Vagina (tissue), 2 donors: ENCODE measurements at regions not wholly inside any gene's neighbourhood (a gene's known extent, or its start where the extent isn't known, plus 50 kb on each side); places are given as distances from the start of the nearest gene placed in this dataset.

Experiments used
- DNase-seq, 2 donors: peaks; one replicate each; pipeline ENCODE4 v3.0.0-alpha.2; 2017; ENCODE audit errors: extremely low spot score in 2 of 2
- H3K27ac ChIP-seq: fragments of 200-600 bp; sonication (generic); one replicate; pipeline ENCODE4 v1.5.1; 2019
- H3K27me3 ChIP-seq: fragments of 200-600 bp; sonication (generic); one replicate; pipeline ENCODE4 v1.5.1; 2019
- H3K36me3 ChIP-seq, 2 donors: fragments of 200-600 bp; sonication (generic); one replicate each; pipeline ENCODE4 v1.5.1; 2017 to 2019
- H3K4me1 ChIP-seq: fragments of 200-600 bp; sonication (generic); one replicate; pipeline ENCODE4 v1.5.1; 2019
- H3K4me3 ChIP-seq, 2 donors: fragments of 200-600 bp; sonication (generic); 1 replicate in 1 of 2; 2 replicates in 1 of 2; pipeline ENCODE4 v1.5.1; 2016 to 2019
- H3K9me3 ChIP-seq: fragments of 200-600 bp; sonication (generic); one replicate; pipeline ENCODE4 v1.5.1; 2019
- POLR2A ChIP-seq, 2 donors: fragments of 450-650 bp; IDR thresholded peaks; one replicate each; pipeline ENCODE4 v1.6.1; 2017; ENCODE audit warnings: antibody characterized with exemption in 2 of 2, mild to moderate bottlenecking in 2 of 2, moderate library complexity in 2 of 2
- POLR2AphosphoS5 ChIP-seq, 2 donors: sonication (generic); formaldehyde crosslinking; IDR thresholded peaks; one replicate each; pipeline ENCODE4 v1.9.0; 2017; ENCODE audit warnings: antibody characterized with exemption in 2 of 2, mild to moderate bottlenecking in 2 of 2, low read depth in 1 of 2; ENCODE audit not compliant: insufficient read depth in 1 of 2
- intact Hi-C: fragments of 100-400 bp; cut with DNase I; formaldehyde crosslinking; loops from one replicate; pipeline ENCODE4 v1.15.1; 2023
- TF ChIP-seq, protein P1 (sequence below), 3 experiments: fragments of 450-650 bp in 2 of 3; fragments of 200-600 bp in 1 of 3; sonication (generic) in 1 of 3; IDR thresholded peaks; one replicate each; pipeline ENCODE4 v1.5.1; 2017 to 2019; ENCODE audit warnings: antibody characterized with exemption in 3 of 3, mild to moderate bottlenecking in 2 of 3, moderate library complexity in 2 of 3

DNA sequence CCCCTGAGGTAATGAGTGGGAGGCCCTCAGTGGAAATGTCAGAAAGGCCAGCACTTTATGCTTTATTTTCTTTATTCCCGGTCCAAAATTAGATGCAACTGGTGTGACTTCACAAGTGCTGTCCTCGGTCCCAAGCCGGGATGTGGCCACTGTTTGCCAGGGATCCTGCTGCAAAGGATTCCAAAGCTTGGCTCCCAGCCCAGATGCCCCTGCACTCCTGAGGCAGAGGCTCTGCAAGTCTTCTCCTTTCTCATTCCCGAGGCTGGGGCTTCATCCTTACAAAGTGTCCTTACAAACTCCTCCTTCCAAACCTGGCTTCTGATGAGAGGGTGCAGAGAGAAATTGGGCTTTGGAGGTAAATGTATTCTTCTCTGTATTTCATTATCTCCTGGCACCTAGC, 544.3 kb upstream of the DPP6 start:
- Histone ChIP-seq H3K4me1 (no peaks in the 10 kb centered on the region), H3K4me3 (no peak overlapping the region), H3K36me3 (no peaks in the 10 kb centered on the region), H3K27ac (no peak overlapping the region), H3K27me3 (no peaks in the 10 kb centered on the region), H3K9me3 (no peaks in the 10 kb centered on the region)
- DNase-seq: no peak
- TF ChIP-seq POLR2A (IDR thresholded peaks at IDR 0.05): no peak
- TF ChIP-seq POLR2AphosphoS5 (IDR thresholded peaks at IDR 0.05; ENCODE audit: insufficient read depth in 1 of 2, low read depth in 1 of 2): no peak
- TF ChIP-seq, protein P1, sequence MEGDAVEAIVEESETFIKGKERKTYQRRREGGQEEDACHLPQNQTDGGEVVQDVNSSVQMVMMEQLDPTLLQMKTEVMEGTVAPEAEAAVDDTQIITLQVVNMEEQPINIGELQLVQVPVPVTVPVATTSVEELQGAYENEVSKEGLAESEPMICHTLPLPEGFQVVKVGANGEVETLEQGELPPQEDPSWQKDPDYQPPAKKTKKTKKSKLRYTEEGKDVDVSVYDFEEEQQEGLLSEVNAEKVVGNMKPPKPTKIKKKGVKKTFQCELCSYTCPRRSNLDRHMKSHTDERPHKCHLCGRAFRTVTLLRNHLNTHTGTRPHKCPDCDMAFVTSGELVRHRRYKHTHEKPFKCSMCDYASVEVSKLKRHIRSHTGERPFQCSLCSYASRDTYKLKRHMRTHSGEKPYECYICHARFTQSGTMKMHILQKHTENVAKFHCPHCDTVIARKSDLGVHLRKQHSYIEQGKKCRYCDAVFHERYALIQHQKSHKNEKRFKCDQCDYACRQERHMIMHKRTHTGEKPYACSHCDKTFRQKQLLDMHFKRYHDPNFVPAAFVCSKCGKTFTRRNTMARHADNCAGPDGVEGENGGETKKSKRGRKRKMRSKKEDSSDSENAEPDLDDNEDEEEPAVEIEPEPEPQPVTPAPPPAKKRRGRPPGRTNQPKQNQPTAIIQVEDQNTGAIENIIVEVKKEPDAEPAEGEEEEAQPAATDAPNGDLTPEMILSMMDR (IDR thresholded peaks at IDR 0.05): no peak
- intact Hi-C loops: no loop called here

DNA sequence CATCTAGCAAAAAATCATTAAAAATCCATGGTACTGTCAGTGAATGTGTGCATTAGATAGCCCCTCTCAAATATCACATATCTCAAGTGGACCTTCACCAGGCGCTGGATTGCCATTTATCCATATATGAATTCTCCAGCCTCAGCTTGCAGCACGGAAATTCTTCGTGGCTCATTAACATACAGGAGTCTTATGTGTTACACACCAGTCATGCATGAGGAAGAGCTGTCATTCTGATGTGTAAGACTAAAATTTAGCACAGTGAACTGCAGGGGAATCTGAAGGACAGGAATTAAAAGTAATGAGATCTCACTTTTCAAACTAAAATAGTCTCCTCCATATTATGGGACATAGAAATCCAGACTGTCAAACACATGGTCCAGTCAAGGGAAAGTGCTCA, 542.4 kb upstream of the DPP6 start:
- DNase-seq: no peak
- Histone ChIP-seq H3K27me3 (no peaks in the 10 kb centered on the region), H3K4me1 (no peaks in the 10 kb centered on the region), H3K27ac (no peak overlapping the region), H3K9me3 (no peaks in the 10 kb centered on the region), H3K36me3 (no peaks in the 10 kb centered on the region), H3K4me3 (no peak overlapping the region)
- intact Hi-C loops: no loop called here
- no peak for TF ChIP-seq POLR2AphosphoS5 (IDR thresholded peaks at IDR 0.05; ENCODE audit: insufficient read depth in 1 of 2, low read depth in 1 of 2)
- TF ChIP-seq, protein P1 (IDR thresholded peaks at IDR 0.05): no peak
- TF ChIP-seq POLR2A (IDR thresholded peaks at IDR 0.05): no peak

DNA sequence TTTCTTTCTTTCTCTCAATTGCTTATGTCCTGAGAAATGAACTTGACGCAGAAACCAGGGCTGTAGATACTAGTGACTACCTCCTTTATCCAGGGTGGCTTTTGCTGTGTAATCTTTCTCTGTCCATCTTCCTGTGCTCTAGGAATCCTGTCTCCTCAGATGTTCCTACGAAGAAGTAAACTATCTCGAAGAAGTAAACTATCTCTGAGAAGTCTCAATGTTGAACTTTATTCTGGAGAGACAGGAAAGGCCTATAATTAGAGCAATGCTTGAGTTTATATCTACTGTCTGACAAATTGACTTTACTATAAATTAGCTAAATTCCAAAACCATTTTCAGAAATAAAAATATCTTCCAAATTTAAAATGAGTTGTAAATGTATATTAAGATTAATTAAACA, 541.5 kb upstream of the DPP6 start:
- Histone ChIP-seq H3K27me3 (no peaks in the 10 kb centered on the region), H3K9me3 (no peaks in the 10 kb centered on the region), H3K4me1 (no peaks in the 10 kb centered on the region), H3K27ac (no peak overlapping the region), H3K4me3 (no peak overlapping the region), H3K36me3 (no peaks in the 10 kb centered on the region)
- intact Hi-C loops: no loop called here
- TF ChIP-seq, protein P1 (IDR thresholded peaks at IDR 0.05): no peak
- TF ChIP-seq POLR2A (IDR thresholded peaks at IDR 0.05): no peak
- TF ChIP-seq POLR2AphosphoS5 (IDR thresholded peaks at IDR 0.05; ENCODE audit: insufficient read depth in 1 of 2, low read depth in 1 of 2): no peak
- no peak for DNase-seq

DNA sequence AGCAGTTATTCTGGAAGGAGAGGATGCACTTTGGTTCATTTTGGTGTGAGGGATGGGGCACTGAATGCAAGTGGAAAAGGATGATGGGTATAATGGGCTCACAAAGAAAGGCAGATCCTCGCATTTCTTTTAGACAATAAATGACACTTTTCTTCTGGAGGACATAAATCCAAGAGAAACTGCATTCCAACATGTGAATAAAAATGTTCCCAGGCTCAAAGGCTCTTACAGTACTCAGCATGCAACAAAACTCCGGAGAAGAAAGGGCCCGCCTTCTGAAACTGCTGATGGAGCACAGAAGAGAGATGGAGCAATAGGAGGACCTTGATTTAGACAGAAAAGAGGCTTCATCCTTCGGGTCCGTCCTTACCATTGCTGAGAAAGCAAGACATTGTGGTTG, 538.2 kb upstream of the DPP6 start:
- Histone ChIP-seq H3K36me3 (no peaks in the 10 kb centered on the region), H3K4me3 (no peak overlapping the region), H3K27me3 (no peaks in the 10 kb centered on the region), H3K9me3 (no peaks in the 10 kb centered on the region), H3K27ac (no peak overlapping the region), H3K4me1 (no peaks in the 10 kb centered on the region)
- intact Hi-C loops: no loop called here
- DNase-seq: no peak
- TF ChIP-seq, protein P1 (IDR thresholded peaks at IDR 0.05): no peak
- TF ChIP-seq POLR2AphosphoS5 (IDR thresholded peaks at IDR 0.05; ENCODE audit: insufficient read depth in 1 of 2, low read depth in 1 of 2): no peak
- no peak for TF ChIP-seq POLR2A (IDR thresholded peaks at IDR 0.05)

DNA sequence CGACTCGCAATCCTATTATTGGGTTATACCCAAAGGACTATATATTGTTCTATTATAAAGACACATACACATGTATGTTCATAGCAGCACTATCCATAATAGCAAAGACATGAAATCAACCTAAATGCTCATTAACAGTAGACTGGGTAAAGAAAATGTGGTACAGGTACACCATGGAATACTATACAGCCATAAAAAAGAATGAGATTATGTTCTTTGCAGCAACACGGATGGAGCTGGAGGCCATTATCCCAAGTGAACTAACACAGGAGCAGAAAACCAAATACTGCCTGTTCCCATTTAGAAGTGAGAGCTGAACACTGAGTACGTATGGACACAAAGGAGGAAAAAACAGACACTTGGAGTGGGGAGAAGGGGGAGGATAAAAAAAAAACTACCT, 536.8 kb upstream of the DPP6 start:
- H3K4me3 ChIP-seq: no peak overlapping the region
- intact Hi-C loops: no loop called here
- H3K9me3 ChIP-seq: no peaks in the 10 kb centered on the region
- H3K4me1 ChIP-seq: no peaks in the 10 kb centered on the region
- H3K27ac ChIP-seq: no peak overlapping the region
- no peak for TF ChIP-seq POLR2AphosphoS5 (IDR thresholded peaks at IDR 0.05; ENCODE audit: insufficient read depth in 1 of 2, low read depth in 1 of 2)
- TF ChIP-seq POLR2A (IDR thresholded peaks at IDR 0.05): no peak
- TF ChIP-seq, protein P1 (IDR thresholded peaks at IDR 0.05): no peak
- no peaks in the 10 kb centered on the region for H3K27me3 ChIP-seq
- no peaks in the 10 kb centered on the region for H3K36me3 ChIP-seq
- no peak for DNase-seq
